A673 (cell line): ENCODE measurements at regions not wholly inside any gene's neighbourhood (a gene's known extent, or its start where the extent isn't known, plus 50 kb on each side); places are given as distances from the start of the nearest gene placed in this dataset.
"Not testable (repeated sequence)": the region's sequence is repeated elsewhere in the genome, so short reads cannot be mapped to it uniquely, and the experiment has no call there.

ENCODE experiments used
- CTCF ChIP-seq: fragments of 300-800, 200-600 bp; sonication (generic); conservative IDR thresholded peaks from 2 replicates; pipeline ENCODE4 v1.5.1; 2017; ENCODE audit warnings: low read depth, mild to moderate bottlenecking, antibody characterized with exemption, low read length, moderate library complexity, mixed read lengths
- EZH2 ChIP-seq: fragments of 200-600 bp; sonication (generic); IDR thresholded peaks from 2 replicates; pipeline ENCODE4 v1.6.1; 2017; ENCODE audit warnings: borderline replicate concordance, low read depth, mild to moderate bottlenecking, mixed read lengths, antibody characterized with exemption, low read length; ENCODE audit not compliant: poor library complexity, severe bottlenecking

GRCh38 chr9:66197199-66197598 lies 460.3 kb downstream of the FOXD4L4 start:
- TF ChIP-seq CTCF, EZH2: not testable (repeated sequence)
